Naive B cell (primary cell): ENCODE measurements at regions not wholly inside any gene's neighbourhood (a gene's known extent, or its start where the extent isn't known, plus 50 kb on each side); places are given as distances from the start of the nearest gene placed in this dataset.

Experiments used
- ATAC-seq, 2 donors: fragments of 150-1000 bp; cut with Tn5 transposase; 2 replicates each; pipeline ENCODE4 v1.10.0; 2021; ENCODE audit warnings: low read depth in 2 of 2, mild to moderate bottlenecking in 2 of 2, moderate library complexity in 2 of 2
- DNase-seq: peaks from one replicate; pipeline ENCODE4 v3.0.0; 2022
- H3K27ac Mint-ChIP-seq, 6 donors: one replicate each; pipeline ENCODE4 v1.8.0; 2020 to 2022; ENCODE audit warnings: mild to moderate bottlenecking in 6 of 6, mixed read lengths in 6 of 6, moderate library complexity in 5 of 6, inconsistent platforms in 2 of 6
- H3K27me3 Mint-ChIP-seq, 3 donors: one replicate each; pipeline ENCODE4 v1.8.0; 2021 to 2022; ENCODE audit warnings: mixed read lengths in 3 of 3, mild to moderate bottlenecking in 1 of 3
- H3K36me3 Mint-ChIP-seq, 2 donors: one replicate each; pipeline ENCODE4 v1.8.0; 2020 to 2022; ENCODE audit warnings: mixed read lengths in 2 of 2, inconsistent platforms in 1 of 2, mild to moderate bottlenecking in 1 of 2
- H3K4me1 Mint-ChIP-seq, 3 donors: one replicate each; pipeline ENCODE4 v1.8.0; 2020 to 2022; ENCODE audit warnings: mixed read lengths in 3 of 3, inconsistent platforms in 1 of 3, mild to moderate bottlenecking in 1 of 3, moderate library complexity in 1 of 3
- H3K4me3 Mint-ChIP-seq, 8 donors: one replicate each; pipeline ENCODE4 v1.8.0; 2020 to 2022; ENCODE audit warnings: mild to moderate bottlenecking in 8 of 8, mixed read lengths in 8 of 8, moderate library complexity in 8 of 8, inconsistent platforms in 2 of 8
- H3K9me3 Mint-ChIP-seq, 7 donors: one replicate each; pipeline ENCODE4 v1.8.0; 2020 to 2022; ENCODE audit warnings: mixed read lengths in 7 of 7, mild to moderate bottlenecking in 5 of 7, inconsistent platforms in 2 of 7, moderate library complexity in 1 of 7

- no peaks in the 10 kb centered on the region for H3K9me3 Mint-ChIP-seq
- no peaks in the 10 kb centered on the region for H3K36me3 Mint-ChIP-seq
- ATAC-seq (no peak), DNase-seq (no peak)
- H3K4me1 Mint-ChIP-seq: peaks cover 0 to under 1% (median under 1%) of the 10 kb centered on the region in 3 donors
- H3K4me3 Mint-ChIP-seq: no peak overlapping the region
- H3K27me3 Mint-ChIP-seq: no peaks in the 10 kb centered on the region
- H3K27ac Mint-ChIP-seq: peak overlapping the region in 1 of 6 donors; percentile 53
Measured at GRCh38 chr3:5310509-5310908, 123.0 kb downstream of the EDEM1 start.

GRCh38 chr3:5312290-5312689, 124.8 kb downstream of the EDEM1 start:
- Mint-ChIP-seq H3K36me3 (no peaks in the 10 kb centered on the region), H3K4me3 (peak overlapping the region in 1 of 8 donors; percentile 32), H3K9me3 (no peaks in the 10 kb centered on the region)

DNA sequence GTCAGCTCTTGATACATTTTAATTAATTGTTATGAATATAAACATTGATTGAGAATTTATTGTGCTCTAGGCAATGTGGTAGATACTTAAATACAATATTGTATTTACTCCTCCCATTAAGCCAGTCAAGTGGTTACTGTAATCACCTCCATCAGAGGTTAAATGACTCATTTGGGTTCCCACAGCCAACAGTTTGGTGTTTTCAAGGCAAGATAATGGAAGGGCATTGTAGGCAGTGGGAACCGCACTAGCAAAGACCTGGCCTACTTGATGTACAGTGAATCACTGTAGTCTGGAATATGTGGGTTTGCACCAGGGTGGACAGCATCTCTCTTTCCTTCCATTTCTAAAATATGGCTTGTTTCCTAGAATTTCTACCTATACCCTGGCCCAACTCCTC, 127.4 kb downstream of the EDEM1 start:
- ATAC-seq (no peak), DNase-seq (no peak)
- peaks cover 0 to 3% (median 3%) of the 10 kb centered on the region in 3 donors for H3K4me1 Mint-ChIP-seq
- no peak overlapping the region for H3K4me3 Mint-ChIP-seq
- no peaks in the 10 kb centered on the region for H3K36me3 Mint-ChIP-seq
- peak overlapping the region in 1 of 6 donors; percentile 40 for H3K27ac Mint-ChIP-seq
- H3K27me3 Mint-ChIP-seq: peaks cover 0 to 8% (median 0%) of the 10 kb centered on the region in 3 donors
- peaks cover 0 to 3% (median 0%) of the 10 kb centered on the region in 7 donors for H3K9me3 Mint-ChIP-seq

More at GRCh38 chr3:5312290-5312689, 124.8 kb downstream of the EDEM1 start:
- DNase-seq (no peak), ATAC-seq (no peak)
- H3K27me3 Mint-ChIP-seq: no peaks in the 10 kb centered on the region
- H3K4me1 Mint-ChIP-seq: peaks cover 0 to 3% (median 0%) of the 10 kb centered on the region in 3 donors
- H3K27ac Mint-ChIP-seq: no peak overlapping the region

DNA sequence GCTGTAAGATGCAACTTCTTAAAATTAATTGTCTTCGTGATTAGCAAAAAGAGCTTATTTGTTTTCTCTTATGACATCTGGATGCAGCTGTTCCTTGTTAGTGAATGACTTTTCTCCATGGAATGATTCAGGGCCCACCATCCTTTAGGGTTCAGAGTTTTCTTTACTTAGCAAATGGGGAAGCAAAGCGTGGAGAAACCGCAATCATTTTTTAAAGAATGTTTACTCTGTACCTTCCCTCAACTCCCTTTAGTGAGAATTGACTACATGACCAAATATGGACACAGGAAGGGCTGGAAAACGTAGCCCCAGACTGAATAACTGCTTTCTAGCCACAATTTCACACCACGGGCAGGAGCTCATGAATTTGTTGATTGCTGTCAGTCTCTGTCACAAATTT, 130.1 kb downstream of the EDEM1 start:
- no peak overlapping the region for H3K27ac Mint-ChIP-seq
- peaks cover 0 to 8% (median 0%) of the 10 kb centered on the region in 3 donors for H3K27me3 Mint-ChIP-seq
- H3K36me3 Mint-ChIP-seq: no peaks in the 10 kb centered on the region

DNA sequence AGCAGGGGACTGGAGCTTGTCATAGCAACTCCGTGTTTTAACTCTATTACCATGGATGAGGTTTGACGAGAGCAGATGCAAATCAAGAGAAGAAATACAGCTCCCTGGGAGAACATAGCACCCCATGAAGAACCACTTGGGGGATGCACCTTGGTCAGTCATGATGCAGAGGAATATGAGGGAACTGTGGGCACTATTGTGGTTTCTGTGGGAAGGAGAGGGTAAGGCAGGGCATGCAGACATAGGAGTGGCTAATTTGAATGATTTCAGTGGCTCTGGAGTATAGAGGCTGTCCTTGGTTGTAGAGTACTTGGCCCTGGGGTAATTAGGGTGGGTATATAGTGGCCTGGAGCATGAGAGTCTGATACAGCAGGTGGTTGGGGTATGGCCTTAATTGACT, 131.9 kb downstream of the EDEM1 start:
- DNase-seq (no peak), ATAC-seq (no peak)
- H3K4me3 Mint-ChIP-seq: no peak overlapping the region
- H3K9me3 Mint-ChIP-seq: peaks cover 0 to 3% (median 0%) of the 10 kb centered on the region in 7 donors
- H3K4me1 Mint-ChIP-seq: peaks cover 0 to 3% (median 3%) of the 10 kb centered on the region in 3 donors
- peak overlapping the region in 1 of 6 donors; percentile 23 for H3K27ac Mint-ChIP-seq
- H3K36me3 Mint-ChIP-seq: no peaks in the 10 kb centered on the region
- peaks cover 0 to 8% (median 0%) of the 10 kb centered on the region in 3 donors for H3K27me3 Mint-ChIP-seq

More for the DNA sequence above, 130.1 kb downstream of the EDEM1 start:
- DNase-seq: no peak
- Mint-ChIP-seq H3K4me1 (peaks cover 0 to 3% (median 3%) of the 10 kb centered on the region in 3 donors), H3K4me3 (no peak overlapping the region), H3K9me3 (peaks cover 0 to 3% (median 0%) of the 10 kb centered on the region in 7 donors)
- ATAC-seq: no peak

DNA sequence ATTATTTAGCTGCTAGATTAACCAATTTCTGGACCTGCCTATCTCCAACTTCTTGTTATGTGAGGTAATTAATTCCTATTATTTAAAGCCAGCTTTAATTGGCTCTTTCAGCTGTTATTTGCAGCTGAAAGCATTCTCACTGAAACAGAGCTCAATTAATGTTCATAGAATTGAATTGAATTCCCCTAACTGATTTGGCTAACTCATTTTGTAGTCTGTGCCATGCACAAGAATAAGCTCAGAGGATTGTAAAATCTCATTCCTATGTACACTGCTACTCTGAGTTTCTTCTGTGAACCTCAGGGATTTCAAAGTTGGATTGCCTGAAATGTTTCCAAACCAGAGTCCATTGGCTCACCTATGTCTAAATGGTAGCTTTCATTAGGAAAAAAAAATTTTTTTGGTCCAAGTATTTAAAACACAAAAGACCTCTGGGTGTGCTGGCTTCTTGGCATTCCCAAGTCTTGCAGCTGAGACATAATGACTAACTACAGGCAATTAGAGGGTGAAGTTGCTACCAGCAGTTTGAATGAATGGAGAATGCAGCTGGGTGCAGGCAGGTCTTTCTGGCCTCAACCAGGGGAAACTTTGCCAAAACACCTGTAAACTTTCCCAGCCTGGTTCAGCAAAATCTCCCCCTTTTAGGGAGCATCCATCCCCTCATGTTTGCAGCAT, 134.3 kb downstream of the EDEM1 start:
- H3K36me3 Mint-ChIP-seq: peaks cover 0 to 12% of the 10 kb centered on the region in 2 donors
- peaks cover 0 to 11% (median 6%) of the 10 kb centered on the region in 7 donors for H3K9me3 Mint-ChIP-seq
- H3K27me3 Mint-ChIP-seq: peaks cover 0 to 21% (median 5%) of the 10 kb centered on the region in 3 donors
- no peak overlapping the region for H3K27ac Mint-ChIP-seq
- H3K4me3 Mint-ChIP-seq: no peak overlapping the region
- ATAC-seq (no peak), DNase-seq (no peak)
- H3K4me1 Mint-ChIP-seq: peaks cover 0 to 3% (median 0%) of the 10 kb centered on the region in 3 donors

GRCh38 chr3:5324780-5325179, 137.3 kb downstream of the EDEM1 start:
- ATAC-seq (no peak), DNase-seq (no peak)
- H3K27me3 Mint-ChIP-seq: peaks cover 0 to 13% (median 5%) of the 10 kb centered on the region in 3 donors
- H3K36me3 Mint-ChIP-seq: peaks cover 0 to 12% of the 10 kb centered on the region in 2 donors
- no peak overlapping the region for H3K4me3 Mint-ChIP-seq
- H3K27ac Mint-ChIP-seq: peak overlapping the region in 2 of 6 donors; percentile 42 to 47
- H3K4me1 Mint-ChIP-seq: no peaks in the 10 kb centered on the region
- H3K9me3 Mint-ChIP-seq: peaks cover 0 to 11% (median 6%) of the 10 kb centered on the region in 7 donors

DNA sequence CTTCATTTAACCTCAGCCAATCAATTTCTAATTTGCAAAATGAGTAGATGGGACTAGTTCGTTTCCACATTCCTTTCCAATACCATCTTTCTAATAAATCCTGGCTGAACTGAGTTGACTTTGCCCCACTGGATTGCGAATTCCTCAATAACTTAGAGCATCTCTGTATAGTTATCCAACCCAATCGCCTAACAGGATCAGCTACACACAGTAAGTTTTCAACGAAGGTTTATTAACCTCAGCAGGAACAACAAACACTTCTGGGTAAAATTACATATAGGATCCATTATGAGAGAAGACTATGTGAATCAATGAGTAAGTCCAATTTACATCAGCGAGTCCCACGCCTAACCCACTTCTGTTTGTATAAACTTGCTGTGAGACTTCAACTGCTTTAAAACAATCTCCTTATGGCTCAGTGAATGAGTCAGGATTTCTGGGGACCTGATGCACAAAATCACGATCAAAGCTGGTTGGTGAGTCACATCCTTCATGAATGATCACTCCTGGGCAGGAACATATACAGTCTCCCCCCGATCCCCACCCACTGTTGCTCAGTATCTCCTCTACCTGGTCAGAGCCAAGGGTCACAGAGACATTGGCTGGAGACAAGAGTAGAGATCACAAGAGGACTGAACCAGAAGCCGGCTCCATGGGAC, 142.8 kb downstream of the EDEM1 start:
- no peak for DNase-seq
- no peak overlapping the region for H3K4me3 Mint-ChIP-seq
- ATAC-seq: no peak
- peaks cover 0 to 12% of the 10 kb centered on the region in 2 donors for H3K36me3 Mint-ChIP-seq
- H3K27me3 Mint-ChIP-seq: peaks cover 0 to 10% (median 5%) of the 10 kb centered on the region in 3 donors
- peaks cover 11 to 16% (median 14%) of the 10 kb centered on the region in 3 donors for H3K4me1 Mint-ChIP-seq
- peaks cover 0 to 11% (median 6%) of the 10 kb centered on the region in 7 donors for H3K9me3 Mint-ChIP-seq
- no peak overlapping the region for H3K27ac Mint-ChIP-seq

- ATAC-seq (no peak), DNase-seq (no peak)
- peaks cover 11 to 16% (median 14%) of the 10 kb centered on the region in 3 donors for H3K4me1 Mint-ChIP-seq
- peaks cover 0 to 3% (median under 1%) of the 10 kb centered on the region in 7 donors for H3K9me3 Mint-ChIP-seq
- no peaks in the 10 kb centered on the region for H3K27me3 Mint-ChIP-seq
- H3K4me3 Mint-ChIP-seq: no peak overlapping the region
- peak overlapping the region in 1 of 6 donors; percentile 30 for H3K27ac Mint-ChIP-seq
- H3K36me3 Mint-ChIP-seq: no peaks in the 10 kb centered on the region
Measured at GRCh38 chr3:5331567-5332269, 144.2 kb downstream of the EDEM1 start.

DNA sequence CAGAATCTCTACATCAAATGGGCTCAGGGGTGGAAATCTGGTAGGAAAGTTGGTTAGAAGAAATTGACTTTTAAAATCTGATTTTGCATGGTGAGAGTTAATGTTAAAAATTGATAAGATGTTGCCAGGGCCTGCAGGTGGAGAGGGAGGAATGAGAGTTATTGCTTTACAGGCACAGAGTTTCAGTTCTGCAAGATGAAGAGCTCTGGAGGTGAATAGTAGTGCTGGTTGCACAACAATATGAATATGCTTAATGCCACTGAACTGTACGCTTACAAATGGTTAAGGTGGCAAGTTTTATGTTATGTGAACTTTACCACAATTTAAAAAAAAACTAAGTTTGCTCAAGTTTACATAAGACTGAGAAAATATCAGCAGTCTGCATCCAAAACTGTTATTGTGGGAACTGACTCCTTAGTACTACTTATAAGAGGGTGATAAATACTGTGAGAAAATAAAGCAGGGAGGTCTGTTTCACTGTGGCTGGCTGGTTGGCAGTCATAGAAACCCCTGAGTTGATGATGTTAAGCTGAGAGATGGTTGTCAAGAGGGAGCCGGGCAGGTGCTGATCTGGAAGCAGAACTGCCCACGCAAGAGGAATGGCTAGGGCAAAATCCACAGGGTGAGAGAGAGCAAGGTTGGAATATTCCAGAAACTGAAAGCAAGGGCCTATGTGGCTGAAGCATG, 144.9 kb downstream of the EDEM1 start:
- Mint-ChIP-seq H3K36me3 (no peaks in the 10 kb centered on the region), H3K4me3 (peak overlapping the region in 1 of 8 donors; percentile 4), H3K9me3 (no peaks in the 10 kb centered on the region), H3K27ac (peak overlapping the region in 3 of 6 donors; percentile 5 to 78 (median 71)), H3K4me1 (peaks cover 11 to 16% (median 14%) of the 10 kb centered on the region in 3 donors), H3K27me3 (no peaks in the 10 kb centered on the region)
- DNase-seq (no peak), ATAC-seq (no peak)

GRCh38 chr3:5339967-5340535, 152.5 kb downstream of the EDEM1 start:
- Mint-ChIP-seq H3K27ac (peak overlapping the region in 1 of 6 donors; percentile 48), H3K4me3 (no peak overlapping the region), H3K36me3 (no peaks in the 10 kb centered on the region), H3K4me1 (no peaks in the 10 kb centered on the region), H3K27me3 (peaks cover 0 to 6% (median 5%) of the 10 kb centered on the region in 3 donors), H3K9me3 (peaks cover 0 to 1% (median 0%) of the 10 kb centered on the region in 7 donors)
- no peak for ATAC-seq
- DNase-seq: no peak

DNA sequence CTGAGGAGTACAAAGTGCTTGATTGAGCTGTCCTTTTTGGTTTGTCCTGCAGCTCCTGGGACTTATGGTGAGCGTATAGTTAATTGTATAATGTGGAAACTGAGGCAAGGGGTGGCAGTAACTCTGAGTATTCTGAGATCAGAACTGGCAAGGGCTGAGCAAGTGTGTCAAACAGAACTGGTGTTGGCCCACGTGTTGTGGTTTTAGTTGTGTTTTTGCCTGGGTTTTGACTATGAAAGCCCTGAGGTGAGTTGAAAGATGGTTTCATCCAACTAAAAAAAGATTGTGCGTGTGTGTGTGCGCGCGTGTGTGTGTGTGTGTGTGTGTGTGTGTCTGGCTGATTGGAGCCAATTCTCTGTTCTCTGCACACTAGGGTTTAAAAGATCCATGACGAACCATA, 154.1 kb downstream of the EDEM1 start:
- DNase-seq: no peak
- no peak overlapping the region for H3K4me3 Mint-ChIP-seq
- peaks cover 0 to 2% (median 0%) of the 10 kb centered on the region in 7 donors for H3K9me3 Mint-ChIP-seq
- no peaks in the 10 kb centered on the region for H3K4me1 Mint-ChIP-seq
- no peak for ATAC-seq
- H3K36me3 Mint-ChIP-seq: no peaks in the 10 kb centered on the region
- peak overlapping the region in 1 of 6 donors; percentile 62 for H3K27ac Mint-ChIP-seq
- H3K27me3 Mint-ChIP-seq: peaks cover 5 to 15% (median 7%) of the 10 kb centered on the region in 3 donors
